A673 (cell line): ENCODE measurements at regions not wholly inside any gene's neighbourhood (a gene's known extent, or its start where the extent isn't known, plus 50 kb on each side); places are given as distances from the start of the nearest gene placed in this dataset.

Experiments
- BruUV-seq: library from RNA; stranded (reverse); fragments of 400-500 nt; replicated peaks from 2 replicates; lab custom pipeline; 2021; lab: Mats Ljungman, UMichigan
- CTCF ChIA-PET: fragments of 300-600 bp; sonication (Branson Sonifier 250); formaldehyde crosslinking; loops from one replicate; lab custom pipeline; 2022; ENCODE audit warnings: antibody characterized with exemption; lab: Charles Lee
- POLR2A ChIA-PET: fragments of 300-600 bp; sonication (Branson Sonifier 250); formaldehyde crosslinking; loops from one replicate; lab custom pipeline; 2022; ENCODE audit warnings: antibody characterized with exemption; ENCODE audit not compliant: low non-redundant PET; lab: Charles Lee
- DNase-seq: peaks from one replicate; pipeline ENCODE4 v3.0.0-alpha.2; 2015; ENCODE audit warnings: low spot score
- H3K27ac ChIP-seq: fragments of 200-600 bp; sonication (generic); 2 replicates; pipeline ENCODE4 v1.5.1; 2016; ENCODE audit warnings: mixed run types, low read depth, mild to moderate bottlenecking, mixed read lengths, antibody characterized with exemption, low read length; ENCODE audit not compliant: poor library complexity, severe bottlenecking
- H3K27me3 ChIP-seq: fragments of 200-600 bp; sonication (generic); replicated peaks from 2 replicates; pipeline ENCODE4 v1.6.1; 2017; ENCODE audit warnings: mixed run types, low read depth, mild to moderate bottlenecking, mixed read lengths, antibody characterized with exemption, low read length; ENCODE audit not compliant: insufficient read depth, poor library complexity
- H3K36me3 ChIP-seq: fragments of 200-600 bp; sonication (generic); 2 replicates; pipeline ENCODE4 v1.6.1; 2016; ENCODE audit warnings: mixed run types, mild to moderate bottlenecking, mixed read lengths, antibody characterized with exemption, low read length; ENCODE audit not compliant: insufficient read depth, poor library complexity, severe bottlenecking
- H3K4me1 ChIP-seq: fragments of 200-600 bp; sonication (generic); 2 replicates; pipeline ENCODE4 v1.6.1; 2017; ENCODE audit warnings: mixed run types, mild to moderate bottlenecking, mixed read lengths, antibody characterized with exemption, low read length; ENCODE audit not compliant: insufficient read depth, poor library complexity, severe bottlenecking
- H3K4me3 ChIP-seq: fragments of 200-600 bp; sonication (generic); 2 replicates; pipeline ENCODE4 v1.5.1; 2016; ENCODE audit warnings: low read depth, mixed run types, mild to moderate bottlenecking, mixed read lengths, low read length; ENCODE audit not compliant: poor library complexity, severe bottlenecking
- H3K9me3 ChIP-seq: fragments of 200-600 bp; sonication (generic); 2 replicates; pipeline ENCODE4 v1.6.1; 2016; ENCODE audit warnings: mixed run types, low read depth, mild to moderate bottlenecking, mixed read lengths, antibody characterized with exemption, low read length; ENCODE audit not compliant: poor library complexity, severe bottlenecking
- EZH2 ChIP-seq: fragments of 200-600 bp; sonication (generic); IDR thresholded peaks from 2 replicates; pipeline ENCODE4 v1.6.1; 2017; ENCODE audit warnings: borderline replicate concordance, low read depth, mild to moderate bottlenecking, mixed read lengths, antibody characterized with exemption, low read length; ENCODE audit not compliant: poor library complexity, severe bottlenecking
- intact Hi-C: fragments of 100-400 bp; cut with micrococcal nuclease; formaldehyde crosslinking; loops from one replicate; pipeline ENCODE4 v1.10.0; 2022; ENCODE audit not compliant: unreplicated experiment
- TF ChIP-seq, protein P1 (sequence below): fragments of 300-800, 200-600 bp; sonication (generic); conservative IDR thresholded peaks from 2 replicates; pipeline ENCODE4 v1.5.1; 2017; ENCODE audit warnings: low read depth, mild to moderate bottlenecking, antibody characterized with exemption, low read length, moderate library complexity, mixed read lengths

- no peaks in the 10 kb centered on the region for H3K27me3 ChIP-seq
- DNase-seq: no peak
- H3K27ac ChIP-seq: no peak overlapping the region
- peaks cover 9% of the 10 kb centered on the region for H3K4me1 ChIP-seq
- POLR2A ChIA-PET: interaction anchor here (0.6 kb wide), 1 partner anchor 43 kb away, joined by 3 read pairs; no protein-coding TSS in a partner anchor
- BruUV-seq: no TSS peak
- no peaks in the 10 kb centered on the region for H3K36me3 ChIP-seq
- H3K9me3 ChIP-seq: no peaks in the 10 kb centered on the region
- no peak overlapping the region for H3K4me3 ChIP-seq
- TF ChIP-seq, protein P1, sequence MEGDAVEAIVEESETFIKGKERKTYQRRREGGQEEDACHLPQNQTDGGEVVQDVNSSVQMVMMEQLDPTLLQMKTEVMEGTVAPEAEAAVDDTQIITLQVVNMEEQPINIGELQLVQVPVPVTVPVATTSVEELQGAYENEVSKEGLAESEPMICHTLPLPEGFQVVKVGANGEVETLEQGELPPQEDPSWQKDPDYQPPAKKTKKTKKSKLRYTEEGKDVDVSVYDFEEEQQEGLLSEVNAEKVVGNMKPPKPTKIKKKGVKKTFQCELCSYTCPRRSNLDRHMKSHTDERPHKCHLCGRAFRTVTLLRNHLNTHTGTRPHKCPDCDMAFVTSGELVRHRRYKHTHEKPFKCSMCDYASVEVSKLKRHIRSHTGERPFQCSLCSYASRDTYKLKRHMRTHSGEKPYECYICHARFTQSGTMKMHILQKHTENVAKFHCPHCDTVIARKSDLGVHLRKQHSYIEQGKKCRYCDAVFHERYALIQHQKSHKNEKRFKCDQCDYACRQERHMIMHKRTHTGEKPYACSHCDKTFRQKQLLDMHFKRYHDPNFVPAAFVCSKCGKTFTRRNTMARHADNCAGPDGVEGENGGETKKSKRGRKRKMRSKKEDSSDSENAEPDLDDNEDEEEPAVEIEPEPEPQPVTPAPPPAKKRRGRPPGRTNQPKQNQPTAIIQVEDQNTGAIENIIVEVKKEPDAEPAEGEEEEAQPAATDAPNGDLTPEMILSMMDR: no peak
- TF ChIP-seq EZH2: no peak
- CTCF ChIA-PET: no interaction called here
- intact Hi-C loops: no loop called here
These were observed 494.2 kb upstream of the JARID2 start for GRCh38 chr6:14751645-14752175.

GRCh38 chr6:14754751-14755513, 490.9 kb upstream of the JARID2 start:
- POLR2A ChIA-PET: no interaction called here
- intact Hi-C loops: no loop called here
- Histone ChIP-seq H3K9me3 (no peaks in the 10 kb centered on the region), H3K27ac (no peak overlapping the region), H3K4me1 (peaks cover 9% of the 10 kb centered on the region), H3K4me3 (no peak overlapping the region), H3K36me3 (no peaks in the 10 kb centered on the region), H3K27me3 (no peaks in the 10 kb centered on the region)
- TF ChIP-seq EZH2: no peak
- TF ChIP-seq, protein P1: no peak
- DNase-seq: no peak
- CTCF ChIA-PET: no interaction called here
- BruUV-seq: no TSS peak

DNA sequence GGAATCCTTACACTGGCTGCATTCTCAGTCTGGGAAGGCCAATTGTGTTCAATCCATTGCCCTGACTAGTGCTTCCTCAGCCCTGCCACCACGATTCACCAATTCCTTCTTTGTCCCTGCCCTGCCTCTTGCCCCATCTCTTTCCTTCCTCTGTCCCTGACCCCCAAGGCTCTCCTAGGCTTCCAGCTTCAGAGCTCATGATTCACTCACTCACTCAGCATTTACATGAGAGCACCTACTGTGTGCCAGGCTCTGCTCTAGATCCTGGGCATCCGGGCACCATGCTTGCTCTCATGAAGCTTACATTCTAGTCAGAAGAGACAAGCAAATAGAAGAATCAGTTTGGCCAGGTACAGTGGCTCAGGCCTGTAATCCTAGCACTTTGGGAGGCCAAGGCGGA, 489.5 kb upstream of the JARID2 start:
- no TSS peak for BruUV-seq
- CTCF ChIA-PET: no interaction called here
- intact Hi-C loops: no loop called here

More for the DNA sequence above, 489.5 kb upstream of the JARID2 start:
- DNase-seq: no peak
- no peak for TF ChIP-seq EZH2
- TF ChIP-seq, protein P1: no peak
- H3K27ac ChIP-seq: no peak overlapping the region
- no peaks in the 10 kb centered on the region for H3K27me3 ChIP-seq
- no peaks in the 10 kb centered on the region for H3K36me3 ChIP-seq
- POLR2A ChIA-PET: interaction anchor here (0.5 to 0.8 kb wide), 2 partner anchors 639 to 724 kb away, joined by 3 to 7 read pairs; no protein-coding TSS in a partner anchor
- peaks cover 9% of the 10 kb centered on the region for H3K4me1 ChIP-seq
- no peak overlapping the region for H3K4me3 ChIP-seq
- H3K9me3 ChIP-seq: no peaks in the 10 kb centered on the region
